HEK293 (cell line): ENCODE measurements at regions not wholly inside any gene's neighbourhood (a gene's known extent, or its start where the extent isn't known, plus 50 kb on each side); places are given as distances from the start of the nearest gene placed in this dataset.

ENCODE experiments used
- CTCF ChIA-PET: fragments of 350-600 bp; formaldehyde crosslinking; extraction: SDS; loops from one replicate; lab custom pipeline; 2021; ENCODE audit warnings: antibody characterized with exemption; lab: Yijun Ruan, JAX
- POLR2A ChIA-PET: fragments of 300-600 bp; formaldehyde crosslinking; extraction: SDS; loops from one replicate; lab custom pipeline; 2020; ENCODE audit warnings: antibody characterized with exemption, inconsistent platforms; lab: Yijun Ruan, JAX
- H3K27ac ChIP-seq: fragments of 200-500 bp; sonication (Bioruptor generic); 2 replicates; pipeline ENCODE4 v1.5.1; 2014; ENCODE audit warnings: low read depth, low read length, control low read depth, inconsistent platforms; ENCODE audit errors: extremely low read depth
- H3K36me3 ChIP-seq, 2 experiments: fragments of 200-500 bp in 1 of 2; sonication (Bioruptor generic) in 1 of 2; 1 replicate in 1 of 2; 2 replicates in 1 of 2; pipeline ENCODE4 v1.5.1; 2014 to 2017; ENCODE audit warnings: inconsistent platforms in 2 of 2, low read length in 2 of 2; ENCODE audit not compliant: control insufficient read depth in 2 of 2, insufficient read depth in 1 of 2
- H3K4me1 ChIP-seq: fragments of 200-500 bp; sonication (Bioruptor generic); 2 replicates; pipeline ENCODE4 v1.5.1; 2014; ENCODE audit warnings: mild to moderate bottlenecking, low read length, inconsistent platforms; ENCODE audit not compliant: control insufficient read depth, insufficient read depth
- H3K4me3 ChIP-seq: 2 replicates; pipeline ENCODE4 v1.5.1; 2011; ENCODE audit warnings: low read depth, mild to moderate bottlenecking, control low read depth, low read length, moderate library complexity
- H3K9me3 ChIP-seq: fragments of 200-500 bp; sonication (Bioruptor generic); 2 replicates; pipeline ENCODE4 v1.5.1; 2014; ENCODE audit warnings: low read depth, low read length, inconsistent platforms; ENCODE audit not compliant: control insufficient read depth, insufficient read depth
- CTCF ChIP-seq: fragments of 450-650 bp; formaldehyde crosslinking; IDR thresholded peaks from 2 replicates; pipeline ENCODE4 v1.5.1; 2016; ENCODE audit warnings: missing biosample characterization, missing genetic modification characterization
- KLF1 ChIP-seq: fragments of 450-650 bp; formaldehyde crosslinking; IDR thresholded peaks from 2 replicates; pipeline ENCODE4 v1.5.1; 2016; ENCODE audit warnings: missing biosample characterization, missing genetic modification characterization
- TCF7L2 ChIP-seq: IDR thresholded peaks from 2 replicates; pipeline ENCODE4 v1.6.1; 2011; ENCODE audit warnings: low read depth, mild to moderate bottlenecking, inconsistent platforms, low read length, moderate library complexity, borderline replicate concordance
- TRIM28 ChIP-seq: IDR thresholded peaks from 2 replicates; pipeline ENCODE4 v1.6.1; 2011; ENCODE audit warnings: low read length, control low read depth, borderline replicate concordance
- YY2 ChIP-seq: fragments of 450-650 bp; formaldehyde crosslinking; IDR thresholded peaks from 2 replicates; pipeline ENCODE4 v1.5.1; 2016; ENCODE audit warnings: missing biosample characterization, missing genetic modification characterization
- ZNF133 ChIP-seq: fragments of 450-650 bp; formaldehyde crosslinking; IDR thresholded peaks from 2 replicates; pipeline ENCODE4 v1.5.1; 2016; ENCODE audit warnings: missing biosample characterization, missing genetic modification characterization
- ZNF140 ChIP-seq: fragments of 450-650 bp; formaldehyde crosslinking; IDR thresholded peaks from 2 replicates; pipeline ENCODE4 v1.5.1; 2016; ENCODE audit warnings: missing biosample characterization, missing genetic modification characterization
- ZNF175 ChIP-seq: fragments of 450-650 bp; formaldehyde crosslinking; IDR thresholded peaks from 2 replicates; pipeline ENCODE4 v1.5.1; 2016; ENCODE audit warnings: missing biosample characterization, missing genetic modification characterization
- ZNF2 ChIP-seq: fragments of 450-650 bp; formaldehyde crosslinking; IDR thresholded peaks from 2 replicates; pipeline ENCODE4 v1.5.1; 2016; ENCODE audit warnings: missing biosample characterization, missing genetic modification characterization
- ZNF24 ChIP-seq: fragments of 450-650 bp; formaldehyde crosslinking; IDR thresholded peaks from 2 replicates; pipeline ENCODE4 v1.5.1; 2016; ENCODE audit warnings: missing biosample characterization, missing genetic modification characterization
- ZNF280C ChIP-seq: fragments of 450-650 bp; formaldehyde crosslinking; IDR thresholded peaks from 2 replicates; pipeline ENCODE4 v1.5.1; 2016; ENCODE audit warnings: missing biosample characterization, missing genetic modification characterization
- ZNF335 ChIP-seq: fragments of 450-650 bp; formaldehyde crosslinking; conservative IDR thresholded peaks from 2 replicates; pipeline ENCODE4 v1.5.1; 2016; ENCODE audit warnings: missing biosample characterization, missing genetic modification characterization
- ZNF37A ChIP-seq: fragments of 450-650 bp; IDR thresholded peaks from 2 replicates; pipeline ENCODE4 v1.5.1; 2018; ENCODE audit warnings: missing biosample characterization, missing genetic modification characterization
- ZNF391 ChIP-seq: fragments of 450-650 bp; formaldehyde crosslinking; IDR thresholded peaks from 2 replicates; pipeline ENCODE4 v1.5.1; 2016; ENCODE audit warnings: low read depth, missing biosample characterization, missing genetic modification characterization, borderline replicate concordance
- ZNF394 ChIP-seq: fragments of 450-650 bp; formaldehyde crosslinking; IDR thresholded peaks from 2 replicates; pipeline ENCODE4 v1.5.1; 2016; ENCODE audit warnings: missing biosample characterization, missing genetic modification characterization, mild to moderate bottlenecking, moderate library complexity, borderline replicate concordance
- ZNF416 ChIP-seq: fragments of 450-650 bp; formaldehyde crosslinking; IDR thresholded peaks from 2 replicates; pipeline ENCODE4 v1.5.1; 2016; ENCODE audit warnings: missing biosample characterization, missing genetic modification characterization
- ZNF426 ChIP-seq: fragments of 450-650 bp; formaldehyde crosslinking; IDR thresholded peaks from 2 replicates; pipeline ENCODE4 v1.5.1; 2017; ENCODE audit warnings: missing biosample characterization, missing genetic modification characterization, mild to moderate bottlenecking, inconsistent platforms, moderate library complexity
- ZNF449 ChIP-seq: fragments of 450-650 bp; formaldehyde crosslinking; IDR thresholded peaks from 2 replicates; pipeline ENCODE4 v1.5.1; 2017; ENCODE audit warnings: missing biosample characterization, mild to moderate bottlenecking, missing genetic modification characterization, moderate library complexity
- ZNF549 ChIP-seq: fragments of 450-650 bp; IDR thresholded peaks from 2 replicates; pipeline ENCODE4 v1.5.1; 2018; ENCODE audit warnings: missing biosample characterization, missing genetic modification characterization, mild to moderate bottlenecking, inconsistent platforms, moderate library complexity
- ZNF621 ChIP-seq: fragments of 450-650 bp; formaldehyde crosslinking; IDR thresholded peaks from 2 replicates; pipeline ENCODE4 v1.5.1; 2017; ENCODE audit warnings: missing biosample characterization, missing genetic modification characterization
- ZNF623 ChIP-seq: fragments of 450-650 bp; formaldehyde crosslinking; IDR thresholded peaks from 2 replicates; pipeline ENCODE4 v1.5.1; 2016; ENCODE audit warnings: missing biosample characterization, missing genetic modification characterization
- ZNF639 ChIP-seq: fragments of 450-650 bp; formaldehyde crosslinking; IDR thresholded peaks from 2 replicates; pipeline ENCODE4 v1.5.1; 2016; ENCODE audit warnings: missing biosample characterization, missing genetic modification characterization
- ZNF692 ChIP-seq: fragments of 450-650 bp; formaldehyde crosslinking; IDR thresholded peaks from 2 replicates; pipeline ENCODE4 v1.5.1; 2016; ENCODE audit warnings: missing biosample characterization, missing genetic modification characterization
- ZNF792 ChIP-seq: fragments of 450-650 bp; formaldehyde crosslinking; IDR thresholded peaks from 2 replicates; pipeline ENCODE4 v1.5.1; 2016; ENCODE audit warnings: missing biosample characterization, missing genetic modification characterization

GRCh38 chr9:127555840-127556820 lies 55.9 kb upstream of the STXBP1 start (continued):
- TF ChIP-seq ZNF133 (no peak), ZNF623 (tag by site-specific recombination) (no peak), ZNF335 (tag by site-specific recombination) (no peak), KLF1 (tag by site-specific recombination) (peak; percentile 36; the same call in 1 of the 2 replicates), ZNF416 (tag by site-specific recombination) (no peak), ZNF692 (no peak), ZNF24 (tag by site-specific recombination) (peak; percentile 84)

- no peak for TF ChIP-seq ZNF280C
- no peak for TF ChIP-seq ZNF792 (tag by site-specific recombination)
- TF ChIP-seq TRIM28: no peak
- no peak for TF ChIP-seq ZNF391 (tag by site-specific recombination)
- no peak for TF ChIP-seq CTCF (tag by site-specific recombination)
- TF ChIP-seq ZNF37A (tag by site-specific recombination): no peak
- TF ChIP-seq TCF7L2: no peak
- Histone ChIP-seq H3K27ac (no peak overlapping the region), H3K36me3 (peaks cover 0 to 25% of the 10 kb centered on the region in 2 experiments; a peak in 1 of 3 replicates), H3K9me3 (no peaks in the 10 kb centered on the region), H3K4me1 (0 out of 2 replicates have a peak, but pooled peaks cover 3% of the 10 kb centered on the region), H3K4me3 (no peak overlapping the region)
- CTCF ChIA-PET: interaction anchor here (0.5 to 2.6 kb wide), 5 partner anchors 9 to 178 kb away, joined by 3 to 8 read pairs (median 5); partner anchors contain the start of gene TOR2A
- POLR2A ChIA-PET: interaction anchor here (0.6 to 1.0 kb wide), 2 partner anchors 18 to 53 kb away, joined by 3 to 5 read pairs; no protein-coding TSS in a partner anchor
Observed at GRCh38 chr9:127556871-127557270, 55.2 kb upstream of the STXBP1 start.

- no peak overlapping the region for H3K4me3 ChIP-seq
- CTCF ChIA-PET: interaction anchor here (0.9 to 2.6 kb wide), 4 partner anchors 22 to 177 kb away, joined by 3 to 8 read pairs (median 6); partner anchors contain the start of gene TOR2A
- no peak for TF ChIP-seq ZNF449 (tag by site-specific recombination)
- no peak for TF ChIP-seq ZNF140
- TF ChIP-seq ZNF621: no peak
- TF ChIP-seq ZNF639: no peak
- no peak for TF ChIP-seq ZNF394 (tag by site-specific recombination)
- no peak for TF ChIP-seq ZNF426 (tag by site-specific recombination)
- TF ChIP-seq ZNF175 (tag by site-specific recombination): no peak
- TF ChIP-seq ZNF549 (tag by site-specific recombination): no peak
- TF ChIP-seq ZNF2 (tag by site-specific recombination): no peak
- no peak for TF ChIP-seq YY2
- no peak for TF ChIP-seq TRIM28
Observed at GRCh38 chr9:127557466-127557869, 54.6 kb upstream of the STXBP1 start.

More at GRCh38 chr9:127557466-127557869, 54.6 kb upstream of the STXBP1 start:
- 0 out of 2 replicates have a peak, but pooled peaks cover 3% of the 10 kb centered on the region for H3K4me1 ChIP-seq
- peaks cover 0 to 25% of the 10 kb centered on the region in 2 experiments; a peak in 1 of 3 replicates for H3K36me3 ChIP-seq
- no peak overlapping the region for H3K27ac ChIP-seq
- H3K9me3 ChIP-seq: no peaks in the 10 kb centered on the region
- POLR2A ChIA-PET: interaction anchor here (1.0 kb wide), 1 partner anchor 54 kb away, joined by 3 read pairs; no protein-coding TSS in a partner anchor
